GM18507 (cell line): ENCODE measurements at regions not wholly inside any gene's neighbourhood (a gene's known extent, or its start where the extent isn't known, plus 50 kb on each side); places are given as distances from the start of the nearest gene placed in this dataset.

Experiments
- DNase-seq: peaks from one replicate; pipeline ENCODE4 v3.0.0; 2011; ENCODE audit warnings: low read depth; ENCODE audit not compliant: insufficient read length; ENCODE audit errors: extremely low spot score
- FAIRE-seq: peaks from 2 replicates; lab custom pipeline; 2011; peaks lifted over from hg19 to GRCh38; lab: Jason Lieb, UNC

DNA sequence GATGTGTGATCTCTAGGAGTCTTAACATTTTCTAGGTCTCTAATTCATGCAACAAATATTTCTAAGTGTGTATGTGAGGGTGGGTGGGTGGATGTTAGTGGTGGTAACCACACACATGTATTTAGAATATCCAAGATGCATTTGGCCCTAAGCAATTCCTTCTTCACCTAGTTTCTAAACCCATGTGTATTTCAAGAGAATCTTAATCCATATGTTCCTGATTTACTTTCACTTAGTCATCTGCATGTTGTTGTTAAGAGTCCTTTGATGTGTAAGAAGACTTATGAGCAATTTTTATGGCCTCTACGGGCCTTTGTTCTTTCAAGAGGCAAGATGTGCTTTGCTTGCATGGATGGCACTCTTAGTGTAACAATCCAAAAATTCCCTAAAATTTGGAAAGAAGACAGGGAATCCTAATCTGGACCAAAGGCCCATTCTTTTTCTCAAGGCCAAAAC lies 282.6 kb downstream of the SPATA31D1 start:
- FAIRE-seq (no peak), DNase-seq (no peak)

DNA sequence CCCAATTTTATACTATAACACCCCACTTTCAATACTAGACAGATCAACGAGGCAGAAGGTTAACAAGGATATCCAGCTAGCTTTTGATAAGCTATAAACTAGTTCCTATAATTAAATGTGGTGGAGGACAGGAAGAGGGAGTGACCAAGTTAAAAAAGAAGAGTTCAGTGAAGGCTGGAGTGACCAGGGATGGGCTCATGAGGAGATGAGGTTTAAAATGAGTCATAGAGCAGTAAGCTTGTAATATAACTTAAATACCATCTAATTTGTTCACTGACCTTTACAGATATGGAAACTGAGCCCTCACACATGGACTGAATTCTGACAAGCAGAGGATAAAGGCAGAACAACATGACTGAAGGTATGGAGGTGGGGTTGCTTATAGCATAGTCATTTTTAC lies 284.5 kb downstream of the SPATA31D1 start:
- no peak for FAIRE-seq
- no peak for DNase-seq

DNA sequence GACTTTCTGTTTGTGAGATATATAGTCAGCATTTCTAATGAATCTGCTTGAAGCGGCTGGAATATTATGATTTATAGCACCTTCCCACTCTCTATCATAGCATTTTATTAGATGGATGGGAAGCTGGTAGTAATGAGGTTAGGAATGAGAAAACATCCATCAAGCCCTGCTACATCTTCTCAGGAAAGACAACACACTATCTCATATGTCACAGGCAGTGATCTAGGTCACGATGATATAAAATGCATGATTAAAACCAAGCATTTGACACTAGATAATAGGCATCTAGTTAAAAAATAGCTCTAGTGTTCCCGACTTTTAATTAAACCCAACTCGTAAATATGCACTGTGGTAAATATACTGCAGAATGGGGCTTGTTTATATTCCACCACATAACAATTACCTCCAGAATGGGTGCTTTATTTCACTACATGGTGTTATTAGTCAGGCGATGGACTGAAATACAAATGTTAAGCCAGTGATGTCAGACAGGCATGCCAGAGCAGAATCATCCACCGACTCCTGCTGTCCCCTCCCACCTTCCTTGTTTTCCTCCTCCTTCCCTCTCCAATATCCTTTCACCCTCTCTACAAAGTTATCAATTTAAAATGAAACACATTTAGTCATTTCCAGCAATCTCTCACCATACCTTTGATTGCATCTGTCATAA lies 286.8 kb downstream of the SPATA31D1 start:
- FAIRE-seq, result no peak

DNA sequence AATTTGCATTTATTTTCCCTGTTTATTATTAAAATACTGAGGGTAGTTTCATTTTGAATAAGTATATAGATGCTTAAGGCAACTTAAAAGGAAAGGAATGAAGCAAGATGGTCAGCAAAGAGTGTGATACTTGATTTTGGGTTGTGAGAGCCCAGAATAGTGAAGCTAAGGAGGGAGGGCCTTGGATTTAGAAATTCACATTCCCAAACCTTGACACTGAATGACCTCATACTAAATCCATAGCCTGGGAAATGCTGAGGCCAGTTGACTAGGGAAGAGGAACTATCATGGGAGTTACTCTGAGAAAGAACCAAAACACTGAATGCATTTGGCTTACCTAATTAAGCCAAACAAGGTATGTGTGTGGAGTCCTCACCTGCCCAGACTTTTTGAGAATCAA lies 292.5 kb downstream of the SPATA31D1 start:
- no peak for DNase-seq
- no peak for FAIRE-seq

More for the DNA sequence above, 286.8 kb downstream of the SPATA31D1 start:
- no peak for DNase-seq

DNA sequence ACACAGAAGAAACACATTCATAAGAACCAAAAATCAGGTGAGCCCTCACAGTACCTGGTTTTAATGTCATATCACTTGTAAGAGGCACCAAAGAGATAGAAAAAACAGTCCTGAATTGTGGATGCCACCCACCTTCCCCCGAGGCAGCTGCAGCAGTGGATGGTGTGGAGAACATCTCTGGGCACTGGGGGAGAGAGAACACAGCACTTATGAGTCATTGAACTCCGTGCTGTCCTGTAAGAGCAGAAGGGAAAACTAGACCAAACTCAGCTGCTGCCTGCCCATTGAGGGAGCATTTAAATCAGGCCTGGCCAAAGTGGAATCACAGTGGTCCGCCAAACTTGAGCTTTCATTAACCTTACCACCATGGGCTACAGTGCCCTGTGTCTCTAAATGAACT lies 296.2 kb downstream of the SPATA31D1 start:
- no peak for DNase-seq
- FAIRE-seq, result no peak

DNA sequence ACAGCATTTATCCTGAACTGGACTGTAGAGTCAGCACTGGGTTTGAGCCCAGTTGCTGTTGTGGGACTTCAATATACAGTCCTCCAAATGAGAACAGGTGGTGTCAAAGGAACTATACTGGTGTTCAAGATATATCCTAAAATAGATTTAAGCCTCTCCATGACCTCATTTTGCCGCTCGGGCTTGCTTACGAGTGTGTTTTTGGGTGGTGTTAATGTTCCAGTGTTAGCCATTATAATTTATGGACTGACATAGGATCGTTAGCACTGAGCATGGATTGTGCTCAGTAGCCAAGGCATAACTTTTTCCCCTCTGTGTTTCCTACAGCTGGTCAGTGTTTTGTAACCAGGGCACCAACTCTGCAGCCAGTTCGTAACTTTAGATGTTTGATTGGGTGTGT lies 306.6 kb downstream of the SPATA31D1 start:
- no peak for FAIRE-seq
- DNase-seq, result no peak

DNA sequence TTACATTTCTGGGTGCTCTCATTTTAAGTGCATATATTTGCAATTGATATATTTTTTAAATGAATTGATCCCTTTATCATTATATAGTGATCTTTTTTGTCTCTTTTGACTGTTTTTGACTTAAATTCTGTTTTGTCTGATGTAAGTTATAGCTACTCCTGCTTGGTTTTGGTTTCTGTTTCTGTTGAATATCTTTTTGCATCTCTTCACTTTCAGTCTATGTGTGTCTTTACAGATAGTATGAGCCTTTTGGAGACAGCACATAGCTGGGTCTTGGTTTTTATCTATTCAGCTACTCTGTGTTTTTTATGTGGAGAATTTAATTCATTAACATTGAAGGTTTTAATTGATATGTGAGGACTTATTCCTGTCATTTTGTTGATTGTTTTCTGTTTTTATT lies 311.3 kb downstream of the SPATA31D1 start:
- FAIRE-seq (no peak), DNase-seq (no peak)

DNA sequence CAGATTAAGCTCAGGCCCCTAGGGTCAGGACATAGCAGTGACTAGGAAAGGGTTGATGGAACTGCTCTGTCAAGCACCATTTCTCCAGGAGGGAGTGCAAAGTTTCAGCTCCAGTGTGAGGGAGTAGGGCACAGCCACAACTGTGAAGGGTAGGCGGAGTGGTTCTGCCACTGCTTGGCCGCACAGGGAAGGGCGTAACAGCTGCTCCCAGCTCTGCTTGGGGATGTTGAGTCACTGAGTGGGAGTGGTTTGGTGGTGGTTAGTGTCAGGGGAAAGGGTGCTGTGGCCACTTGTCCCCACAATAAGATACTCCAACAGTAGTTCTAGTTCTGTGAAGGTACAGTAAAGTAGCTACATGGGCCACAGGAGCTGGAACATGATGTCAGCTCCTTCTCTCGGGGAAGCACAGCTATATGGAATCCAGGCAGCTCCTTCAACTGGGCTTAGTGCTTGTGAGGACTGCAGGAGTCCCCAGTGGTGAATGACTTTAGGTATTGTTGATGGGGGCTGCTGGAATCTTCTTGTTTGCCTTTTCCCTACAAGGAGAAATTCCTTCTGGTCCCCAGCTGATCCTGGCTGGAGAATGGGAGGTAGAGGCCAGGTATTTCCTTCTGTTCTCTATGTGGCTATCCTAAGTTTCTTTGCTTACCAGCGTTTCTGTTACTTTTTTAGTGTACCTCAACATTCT lies 314.5 kb downstream of the SPATA31D1 start:
- no peak for FAIRE-seq
- no peak for DNase-seq

DNA sequence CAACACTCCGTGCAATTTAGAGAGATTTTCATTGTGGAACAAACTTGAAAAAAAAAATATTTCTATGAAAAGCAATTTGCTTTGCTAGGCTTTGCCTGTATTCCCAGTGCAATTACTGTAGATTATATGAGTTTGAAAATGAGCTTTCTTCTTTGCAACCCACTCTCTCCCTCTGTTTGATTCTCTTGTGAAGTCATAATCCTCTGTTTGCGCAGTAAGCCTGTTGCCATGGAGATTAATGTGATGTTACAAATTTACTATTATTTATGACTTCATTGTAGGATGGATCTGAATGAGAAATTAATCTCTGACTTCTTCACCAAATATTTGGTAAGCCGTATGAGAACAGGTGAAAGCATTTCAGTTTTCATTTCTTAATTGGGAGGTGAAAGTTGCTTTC lies 320.3 kb downstream of the SPATA31D1 start:
- FAIRE-seq, result no peak

DNA sequence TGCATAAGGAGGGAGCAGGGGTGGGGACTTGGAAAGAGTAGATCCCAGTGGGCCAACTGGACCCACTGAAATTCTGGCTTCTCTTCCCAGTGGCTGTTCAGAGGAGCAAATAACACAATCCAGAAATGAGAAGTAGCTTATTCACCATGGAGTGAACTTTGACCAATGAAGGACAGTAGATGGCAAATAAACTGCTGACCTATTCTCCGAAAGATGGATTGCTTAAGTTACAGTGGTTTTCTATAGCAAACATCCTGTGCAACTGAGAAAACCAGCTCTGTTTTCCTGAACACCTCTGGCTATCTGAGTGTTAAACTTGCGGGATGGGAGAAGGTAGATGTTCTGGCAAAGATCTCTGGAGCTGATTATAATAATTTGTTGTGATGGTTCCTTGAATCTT lies 325.1 kb downstream of the SPATA31D1 start:
- DNase-seq (no peak), FAIRE-seq (no peak)

More for the DNA sequence above, 320.3 kb downstream of the SPATA31D1 start:
- DNase-seq, result no peak

DNA sequence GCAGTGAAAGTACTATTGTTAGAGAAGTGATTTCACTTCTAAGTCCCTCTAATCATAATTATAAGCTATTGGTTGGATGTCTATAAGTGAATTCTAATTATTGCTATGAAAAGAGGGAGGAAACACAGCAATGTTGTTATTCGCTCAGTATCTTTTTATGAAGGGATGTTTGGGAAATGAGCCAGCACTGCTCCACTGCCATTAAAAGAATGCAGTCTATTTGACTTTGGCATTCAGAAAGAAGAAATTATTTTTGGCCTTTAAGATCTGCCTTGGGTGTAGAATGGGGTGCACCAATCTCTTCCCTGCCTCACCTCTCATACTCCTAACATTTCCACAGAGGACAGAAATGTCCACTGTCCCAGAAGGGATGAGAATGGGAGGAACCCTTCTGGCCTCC lies 332.0 kb downstream of the SPATA31D1 start:
- FAIRE-seq (no peak), DNase-seq (no peak)

DNA sequence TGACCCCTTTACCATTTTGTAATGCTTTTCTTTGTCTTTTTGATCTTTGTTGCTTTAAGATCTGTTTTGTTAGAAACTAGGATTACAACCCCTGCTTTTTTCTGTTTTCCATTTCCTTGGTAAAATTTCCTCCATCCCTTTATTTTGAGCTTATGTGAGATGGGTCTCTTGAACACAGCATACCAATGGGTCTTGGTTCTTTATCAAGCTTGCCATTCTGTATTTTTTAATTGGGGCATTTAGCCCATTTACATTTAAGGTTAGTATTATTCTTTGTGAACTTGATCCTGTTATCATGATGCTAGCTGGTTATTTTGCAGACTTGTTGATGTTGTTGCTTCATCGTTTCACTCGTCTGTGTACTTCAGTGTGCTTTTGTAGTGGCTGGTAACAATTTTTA lies 337.3 kb downstream of the SPATA31D1 start:
- no peak for DNase-seq
- FAIRE-seq, result no peak

DNA sequence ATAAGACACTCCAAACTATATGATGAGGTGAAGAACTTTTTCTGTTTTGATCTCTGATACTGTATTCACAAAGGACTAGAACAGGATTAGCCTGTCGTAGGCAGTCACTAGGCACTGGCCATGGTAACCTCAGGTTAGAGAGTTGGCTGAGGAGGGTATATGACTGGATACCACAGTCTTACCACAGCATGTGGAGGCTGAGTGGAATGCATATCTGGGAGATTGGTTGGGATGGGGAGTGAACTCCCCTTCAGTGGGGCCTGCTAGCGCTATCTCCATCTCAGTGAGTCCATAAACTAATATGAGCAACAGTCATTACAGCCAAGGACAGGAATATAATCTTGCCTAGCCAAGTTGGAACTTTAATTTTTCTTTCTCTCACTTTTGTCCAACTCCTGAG lies 339.1 kb downstream of the SPATA31D1 start:
- no peak for FAIRE-seq
- no peak for DNase-seq

DNA sequence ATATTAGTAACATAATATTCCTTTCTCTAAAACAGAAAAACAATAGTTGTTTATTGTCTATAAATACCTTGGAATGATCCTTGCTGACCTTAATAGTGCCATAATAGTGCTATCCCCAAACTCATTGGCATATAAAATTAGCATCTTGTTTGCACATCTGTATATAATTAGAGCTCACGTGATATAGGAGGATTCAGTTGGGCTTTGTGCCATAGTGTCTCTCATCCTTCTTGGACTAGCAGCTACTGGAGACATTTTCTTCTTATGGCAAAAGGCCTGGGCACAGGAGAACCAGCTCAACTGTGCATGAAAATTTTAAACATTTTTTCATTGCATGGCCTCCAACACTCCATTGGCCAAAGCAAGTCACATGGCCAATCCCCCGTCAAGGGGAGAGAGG lies 342.5 kb downstream of the SPATA31D1 start:
- no peak for DNase-seq
- FAIRE-seq, result no peak

DNA sequence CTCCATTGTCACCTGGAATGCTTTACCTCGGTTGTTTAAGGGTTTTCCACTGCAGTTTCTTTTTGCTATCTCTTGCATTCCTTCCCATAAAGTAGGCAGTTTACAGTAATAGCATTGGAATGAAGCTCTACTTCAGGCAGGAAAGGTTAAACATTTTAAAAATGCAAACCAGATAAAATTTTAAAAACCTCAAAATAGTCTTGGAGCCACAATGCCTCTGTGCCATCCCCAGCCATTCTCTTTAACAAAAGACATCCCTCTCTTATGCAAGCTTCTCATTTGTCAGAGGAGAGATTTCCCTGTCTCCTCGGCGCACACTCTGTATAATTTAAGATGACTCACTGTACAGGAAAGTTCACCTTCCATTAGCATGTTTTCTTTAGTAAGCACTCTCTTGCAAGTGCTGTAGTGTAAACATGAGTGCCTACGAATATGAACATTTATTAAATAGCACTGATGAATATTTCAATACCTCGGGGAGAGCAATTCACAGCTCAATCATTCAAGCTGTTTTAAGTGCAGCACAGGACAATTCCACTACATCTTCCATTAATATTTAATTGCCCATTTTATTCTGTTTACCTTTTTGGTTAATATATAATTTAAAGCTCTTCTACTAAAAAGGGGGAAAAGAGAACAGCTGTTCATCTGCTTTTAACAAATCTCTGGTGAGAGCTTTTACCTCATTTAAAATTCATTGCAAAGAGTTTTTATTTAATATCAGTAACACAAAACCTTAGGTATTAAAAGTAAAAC lies 343.6 kb downstream of the SPATA31D1 start:
- DNase-seq, result no peak
- FAIRE-seq, result no peak

DNA sequence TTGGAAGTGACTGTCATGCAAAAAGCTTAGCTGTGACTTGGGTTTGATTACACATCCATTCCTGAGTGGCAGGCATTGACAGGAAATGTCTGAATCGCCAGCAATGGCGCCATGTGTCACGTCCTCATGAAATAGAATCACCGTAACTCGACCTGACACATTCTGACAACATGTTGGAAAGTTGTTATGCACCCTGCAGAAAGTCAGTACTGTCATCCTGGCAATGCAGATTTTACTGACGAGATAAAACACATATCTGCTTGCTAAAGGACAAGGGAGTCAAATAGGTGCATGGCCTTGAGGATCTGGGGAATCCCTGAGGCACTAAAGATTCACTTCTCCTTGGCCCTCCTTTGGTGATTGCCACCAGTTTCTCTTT lies 344.2 kb downstream of the SPATA31D1 start:
- FAIRE-seq (no peak), DNase-seq (no peak)

DNA sequence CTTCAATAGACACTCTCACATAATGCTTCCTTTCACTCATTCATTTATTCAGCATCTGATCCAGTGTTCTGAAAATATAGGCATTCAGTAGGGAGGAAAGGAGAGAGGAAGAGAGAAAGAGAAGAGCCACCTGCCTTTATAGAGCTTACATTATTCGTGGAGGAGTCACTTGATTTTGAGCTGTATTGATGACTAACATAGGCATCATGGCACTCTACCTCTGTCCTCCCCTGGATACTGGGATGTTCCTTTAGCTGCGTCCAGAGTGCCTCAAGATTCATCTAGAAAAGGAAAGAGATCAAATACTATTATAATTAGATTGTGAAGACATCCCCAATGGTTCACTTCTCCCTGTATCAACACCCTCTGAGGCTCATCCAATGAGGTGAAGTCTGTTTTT lies 345.1 kb downstream of the SPATA31D1 start:
- FAIRE-seq (no peak), DNase-seq (no peak)

DNA sequence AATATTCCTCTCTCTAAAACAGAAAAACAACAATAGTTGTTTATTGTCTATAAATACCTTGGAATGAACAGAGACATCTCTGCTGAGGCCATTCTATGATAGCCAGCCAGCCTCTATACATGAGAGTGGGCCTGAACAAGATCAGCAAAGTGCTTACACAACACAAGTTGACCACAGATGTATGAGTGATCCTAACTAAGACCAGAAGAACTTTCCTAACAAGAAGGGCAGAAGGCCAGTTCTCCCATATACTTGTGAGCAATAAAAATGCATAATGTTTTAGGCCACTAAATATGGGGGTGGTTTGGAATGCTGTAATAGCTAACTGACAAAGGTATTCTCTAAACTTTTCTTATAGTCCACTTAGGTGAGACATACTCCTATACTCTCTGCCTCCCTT lies 345.7 kb downstream of the SPATA31D1 start:
- DNase-seq, result no peak
- FAIRE-seq, result no peak

DNA sequence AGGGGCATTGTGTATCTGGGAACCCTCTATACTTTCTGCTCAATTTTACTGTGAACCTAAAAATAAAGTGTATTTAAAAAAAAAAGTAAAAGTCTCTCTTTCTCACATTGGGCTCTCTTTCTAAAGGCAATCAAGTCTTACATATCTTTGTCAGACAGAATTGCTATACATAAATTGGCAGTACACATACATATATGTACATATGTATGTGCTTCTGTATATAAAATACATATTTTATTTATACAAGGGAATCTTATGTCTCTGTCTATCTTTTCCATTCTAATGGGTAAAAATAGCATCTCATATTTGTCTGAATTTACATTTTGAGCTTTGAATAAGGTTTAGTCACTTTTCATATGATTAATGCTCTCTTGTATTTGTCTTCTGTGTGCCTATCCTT lies 348.8 kb downstream of the SPATA31D1 start:
- FAIRE-seq, result no peak
- DNase-seq, result no peak

DNA sequence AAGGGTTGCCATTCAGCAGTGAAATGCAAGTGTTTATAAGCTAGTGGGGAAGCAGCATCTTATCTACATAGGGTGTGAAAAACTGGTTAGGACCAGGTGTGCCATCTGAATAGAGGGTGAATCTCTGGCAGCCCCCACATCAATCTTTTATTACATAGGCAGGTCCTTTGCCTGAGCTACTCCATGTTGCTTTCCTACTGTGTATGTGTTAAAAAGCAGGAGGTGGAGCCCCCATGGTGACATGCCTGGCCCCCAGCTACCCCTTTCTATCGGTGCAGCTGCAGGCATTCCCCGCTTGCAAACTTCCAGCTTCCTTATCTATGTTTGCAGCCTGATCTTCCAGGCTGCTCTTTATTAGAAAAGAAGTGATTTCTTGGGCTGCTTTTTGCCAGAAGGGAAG lies 353.5 kb downstream of the SPATA31D1 start:
- FAIRE-seq, result no peak
- no peak for DNase-seq

DNA sequence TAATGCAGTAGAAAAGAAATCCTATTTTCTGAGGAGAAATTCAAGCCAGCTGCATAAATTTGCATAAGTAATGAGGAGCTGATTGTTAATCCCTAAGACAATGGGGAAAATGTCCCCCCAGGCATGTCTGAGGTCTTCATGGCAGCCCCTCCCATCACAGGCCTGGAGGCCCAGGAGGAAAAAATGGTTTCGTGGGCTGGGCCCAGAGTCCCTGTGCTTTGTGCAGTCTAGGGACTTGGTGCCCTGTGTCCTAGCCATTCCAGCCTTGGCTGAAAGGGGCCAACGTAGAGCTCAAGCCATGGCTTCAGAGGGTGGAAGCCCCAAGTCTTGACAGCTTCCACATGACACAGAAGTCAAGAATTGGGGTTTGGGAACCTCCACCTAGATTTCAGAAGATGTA lies 357.5 kb downstream of the SPATA31D1 start:
- DNase-seq (no peak), FAIRE-seq (no peak)
